Transverse colon (tissue), 4 donors: ENCODE measurements at regions not wholly inside any gene's neighbourhood (a gene's known extent, or its start where the extent isn't known, plus 50 kb on each side); places are given as distances from the start of the nearest gene placed in this dataset.

Experiments used
- DNase-seq: peaks from one replicate; pipeline ENCODE4 v3.0.0-alpha.2; 2019
- H3K27ac ChIP-seq, 4 donors: fragments of 200-600 bp; sonication (generic); 2 replicates each; pipeline ENCODE4 v1.5.1; 2016 to 2018; ENCODE audit warnings: inconsistent platforms in 4 of 4
- H3K27me3 ChIP-seq: fragments of 200-600 bp; sonication (generic); 2 replicates; pipeline ENCODE4 v1.5.1; 2017; ENCODE audit warnings: inconsistent platforms
- H3K36me3 ChIP-seq, 4 donors: fragments of 200-600 bp; sonication (generic); 2 replicates each; pipeline ENCODE4 v1.5.1; 2017 to 2019; ENCODE audit warnings: inconsistent platforms in 4 of 4
- H3K4me1 ChIP-seq, 4 donors: fragments of 200-600 bp; sonication (generic); 2 replicates each; pipeline ENCODE4 v1.5.1; 2017 to 2020; ENCODE audit warnings: inconsistent platforms in 4 of 4
- H3K4me3 ChIP-seq, 4 donors: fragments of 200-600 bp; sonication (generic); 1 replicate in 1 of 4; 2 replicates in 3 of 4; pipeline versions ENCODE4 v1.5.1 to v1.6.1; 2017 to 2019; ENCODE audit warnings: inconsistent platforms in 4 of 4
- H3K9me3 ChIP-seq, 2 donors: fragments of 200-600 bp; sonication (generic); 2 replicates each; pipeline ENCODE4 v1.5.1; 2017 to 2019; ENCODE audit warnings: inconsistent platforms in 2 of 2
- CTCF ChIP-seq, 5 experiments: fragments of 200-600 bp in 3 of 5; fragments of 450-650 bp in 2 of 5; sonication (generic) in 3 of 5; IDR thresholded peaks; 1 replicate in 2 of 5; 2 replicates in 3 of 5; pipeline ENCODE4 v1.5.1; 2016 to 2017; ENCODE audit warnings: antibody characterized with exemption in 5 of 5, inconsistent platforms in 3 of 5, mild to moderate bottlenecking in 2 of 5, moderate library complexity in 1 of 5
- EP300 ChIP-seq: sonication (generic); formaldehyde crosslinking; IDR thresholded peaks from one replicate; pipeline ENCODE4 v1.6.1; 2017; ENCODE audit warnings: antibody characterized with exemption, low read depth
- POLR2A ChIP-seq: fragments of 450-650 bp; IDR thresholded peaks from one replicate; pipeline ENCODE4 v1.6.1; 2016; ENCODE audit warnings: antibody characterized with exemption, mild to moderate bottlenecking, moderate library complexity
- POLR2AphosphoS5 ChIP-seq, 3 donors: sonication (generic); formaldehyde crosslinking; IDR thresholded peaks; one replicate each; pipeline ENCODE4 v1.6.1; 2016; ENCODE audit warnings: antibody characterized with exemption in 3 of 3
- WGBS, 2 donors: methylation state at CpG; one replicate each; pipeline ENCODE4 v1.1.5; 2018; ENCODE audit warnings: low coverage in 1 of 2; 5-methylcytosine and 5-hydroxymethylcytosine counted together
- in situ Hi-C, 4 donors: fragments of 200-750 bp; cut with MboI; loops; one replicate each; pipeline versions ENCODE4 v1.15.0 to v1.15.1; 2017; ENCODE audit warnings: low sequenced_read_pairs in 3 of 4, low pct_ligation_motif_present in 1 of 4, low pct_unique_long_range_greater_than_20kb in 1 of 4
- intact Hi-C: fragments of 100-400 bp; cut with DNase I; formaldehyde crosslinking; loops from one replicate; pipeline ENCODE4 v1.15.1; 2023; ENCODE audit warnings: low total_unique reads

GRCh38 chr1:239244084-239244483, 142.3 kb upstream of the CHRM3 start:
- Histone ChIP-seq H3K4me3 (no peak overlapping the region), H3K36me3 (no peaks in the 10 kb centered on the region), H3K9me3 (no peaks in the 10 kb centered on the region), H3K27me3 (no peaks in the 10 kb centered on the region), H3K4me1 (no peaks in the 10 kb centered on the region), H3K27ac (no peak overlapping the region)
- TF ChIP-seq POLR2A (no peak), CTCF (IDR thresholded peaks at IDR 0.05) (no peak), POLR2AphosphoS5 (IDR thresholded peaks at IDR 0.05) (no peak), EP300 (no peak)
- intact Hi-C loops (no loop called here), in situ Hi-C loops (no loop called here)
- no peak for DNase-seq
- WGBS, 2 donors, result 80 to 92% methylated on average over 2 of the region's 2 CpGs

- no peaks in the 10 kb centered on the region for H3K4me1 ChIP-seq
- in situ Hi-C loops, result no loop called here
- TF ChIP-seq CTCF (IDR thresholded peaks at IDR 0.05) (no peak), POLR2A (no peak), EP300 (no peak), POLR2AphosphoS5 (IDR thresholded peaks at IDR 0.05) (no peak)
- no peaks in the 10 kb centered on the region for H3K9me3 ChIP-seq
- no peak for DNase-seq
- H3K4me3 ChIP-seq, result no peak overlapping the region
- H3K27ac ChIP-seq, result no peak overlapping the region
- 71% methylated on average over 2 of the region's 2 CpGs for WGBS, 2 donors
- no peaks in the 10 kb centered on the region for H3K27me3 ChIP-seq
- H3K36me3 ChIP-seq, result no peaks in the 10 kb centered on the region
- intact Hi-C loops, result no loop called here
These were observed 143.4 kb upstream of the CHRM3 start for GRCh38 chr1:239243006-239243405.

GRCh38 chr1:239242404-239242803, 144.0 kb upstream of the CHRM3 start:
- DNase-seq, result no peak
- in situ Hi-C loops, result no loop called here
- intact Hi-C loops, result no loop called here
- TF ChIP-seq CTCF (IDR thresholded peaks at IDR 0.05) (no peak), POLR2AphosphoS5 (IDR thresholded peaks at IDR 0.05) (no peak), EP300 (no peak), POLR2A (no peak)
- Histone ChIP-seq H3K4me1 (no peaks in the 10 kb centered on the region), H3K36me3 (no peaks in the 10 kb centered on the region), H3K27me3 (no peaks in the 10 kb centered on the region), H3K27ac (no peak overlapping the region), H3K9me3 (no peaks in the 10 kb centered on the region), H3K4me3 (no peak overlapping the region)

- TF ChIP-seq POLR2A (no peak), POLR2AphosphoS5 (IDR thresholded peaks at IDR 0.05) (no peak), CTCF (IDR thresholded peaks at IDR 0.05) (no peak)
- Histone ChIP-seq H3K27me3 (no peaks in the 10 kb centered on the region), H3K9me3 (no peaks in the 10 kb centered on the region), H3K4me1 (no peaks in the 10 kb centered on the region), H3K27ac (no peak overlapping the region), H3K36me3 (no peaks in the 10 kb centered on the region), H3K4me3 (no peak overlapping the region)
- no peak for DNase-seq
- in situ Hi-C loops, result no loop called here
- WGBS, 2 donors, result 83 to 87% methylated on average over 3 of the region's 3 CpGs
- intact Hi-C loops, result no loop called here
These were observed 145.6 kb upstream of the CHRM3 start for GRCh38 chr1:239240736-239241135.
